ENCODE measurements at regions not wholly inside any gene's neighbourhood (a gene's known extent, or its start where the extent isn't known, plus 50 kb on each side); places are given as distances from the start of the nearest gene placed in this dataset.

DNA sequence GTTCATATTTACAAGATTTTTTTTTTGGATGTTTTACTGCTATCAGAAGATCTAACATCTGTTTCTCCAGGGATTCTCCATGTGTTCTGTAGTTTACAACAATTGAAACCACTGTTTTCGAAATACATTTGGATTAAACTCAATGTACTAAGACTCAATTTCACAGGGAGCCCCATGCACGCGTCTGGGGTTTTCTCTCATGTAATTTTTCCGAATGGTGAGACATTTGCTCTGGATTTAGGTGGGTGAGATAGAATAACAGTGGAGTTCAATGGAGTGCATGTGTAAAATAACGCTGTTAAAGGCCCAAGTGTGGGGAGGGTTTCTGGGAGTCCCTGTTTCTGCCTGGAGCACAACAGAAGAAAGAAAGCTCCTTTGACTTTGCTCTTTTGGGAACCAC, 330.3 kb downstream of the TSHZ3 start:
- POLR2A ChIA-PET = no interaction called here
- H3K4me3 Mint-ChIP-seq = no peak overlapping the region
- DNase-seq = no peak

DNA sequence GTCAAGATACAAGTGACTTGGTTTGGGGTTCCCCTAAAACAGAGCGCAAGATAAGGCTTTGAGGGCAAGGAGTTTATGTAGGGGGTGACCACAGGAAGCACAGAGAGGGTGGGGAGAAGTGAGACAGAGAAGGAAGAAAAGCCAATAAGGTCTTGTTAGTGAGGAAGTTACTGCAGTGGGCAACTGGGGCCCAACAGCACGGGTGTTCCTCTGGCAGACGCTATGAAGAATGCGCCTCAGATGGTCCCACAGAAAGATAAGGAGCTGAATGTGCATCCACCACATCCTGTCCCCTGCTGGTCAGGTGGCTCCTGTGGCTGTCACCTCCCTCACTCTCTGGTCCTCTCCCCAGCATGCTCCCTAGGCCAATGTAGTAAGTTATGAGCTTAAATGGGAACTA, 333.5 kb downstream of the TSHZ3 start:
- no peak overlapping the region for H3K27ac ChIP-seq (ENCODE audit: low read depth, low read length)
- ChIA-PET POLR2A (no interaction called here), CTCF (no interaction called here)
- Mint-ChIP-seq H3K27me3 (peaks cover 12 to 13% of the 10 kb centered on the region in 2 donors), H3K9me3 (peaks cover 0 to 3% (median 0%) of the 10 kb centered on the region in 5 donors), H3K4me3 (no peak overlapping the region), H3K4me1 (no peaks in the 10 kb centered on the region), H3K36me3 (no peaks in the 10 kb centered on the region), H3K27ac (no peak overlapping the region)
- no peaks in the 10 kb centered on the region for H3K9me3 ChIP-seq (ENCODE audit: low read length)
- H3K4me3 ChIP-seq (ENCODE audit: low read length) = no peak overlapping the region
- no peak for DNase-seq
- no peaks in the 10 kb centered on the region for H3K36me3 ChIP-seq (ENCODE audit: insufficient read depth, low read length)
- no peaks in the 10 kb centered on the region for H3K4me1 ChIP-seq (ENCODE audit: insufficient read depth, low read length)
- H3K27me3 ChIP-seq (ENCODE audit: insufficient read depth, low read length, poor library complexity, severe bottlenecking) = no peaks in the 10 kb centered on the region

More for the DNA sequence above, 330.3 kb downstream of the TSHZ3 start:
- no peaks in the 10 kb centered on the region for H3K9me3 Mint-ChIP-seq
- no peak overlapping the region for H3K4me3 ChIP-seq (ENCODE audit: low read length)
- H3K9me3 ChIP-seq (ENCODE audit: low read length) = no peaks in the 10 kb centered on the region
- CTCF ChIA-PET = no interaction called here
- no peak overlapping the region for H3K27ac Mint-ChIP-seq
- peaks cover 5 to 12% of the 10 kb centered on the region in 2 donors for H3K27me3 Mint-ChIP-seq
- no peaks in the 10 kb centered on the region for H3K36me3 ChIP-seq (ENCODE audit: insufficient read depth, low read length)
- H3K27ac ChIP-seq (ENCODE audit: low read depth, low read length) = no peak overlapping the region
- no peaks in the 10 kb centered on the region for H3K36me3 Mint-ChIP-seq
- no peaks in the 10 kb centered on the region for H3K4me1 ChIP-seq (ENCODE audit: insufficient read depth, low read length)
- no peaks in the 10 kb centered on the region for H3K27me3 ChIP-seq (ENCODE audit: insufficient read depth, low read length, poor library complexity, severe bottlenecking)
- H3K4me1 Mint-ChIP-seq = no peaks in the 10 kb centered on the region

GRCh38 chr19:31014668-31015067, 334.6 kb downstream of the TSHZ3 start:
- Mint-ChIP-seq H3K36me3 (no peaks in the 10 kb centered on the region), H3K27ac (no peak overlapping the region), H3K4me1 (no peaks in the 10 kb centered on the region), H3K4me3 (no peak overlapping the region), H3K27me3 (peaks cover 13 to 14% of the 10 kb centered on the region in 2 donors), H3K9me3 (peaks cover 0 to 3% (median 0%) of the 10 kb centered on the region in 5 donors)
- H3K27ac ChIP-seq (ENCODE audit: low read depth, low read length) = no peak overlapping the region
- DNase-seq = no peak
- no peaks in the 10 kb centered on the region for H3K27me3 ChIP-seq (ENCODE audit: insufficient read depth, low read length, poor library complexity, severe bottlenecking)
- no peaks in the 10 kb centered on the region for H3K4me1 ChIP-seq (ENCODE audit: insufficient read depth, low read length)
- no peaks in the 10 kb centered on the region for H3K36me3 ChIP-seq (ENCODE audit: insufficient read depth, low read length)
- ChIA-PET POLR2A (no interaction called here), CTCF (no interaction called here)
- no peak overlapping the region for H3K4me3 ChIP-seq (ENCODE audit: low read length)
- H3K9me3 ChIP-seq (ENCODE audit: low read length) = no peaks in the 10 kb centered on the region

- H3K9me3 Mint-ChIP-seq = peaks cover 0 to 3% (median 0%) of the 10 kb centered on the region in 5 donors
- H3K27me3 Mint-ChIP-seq = peaks cover 15 to 16% of the 10 kb centered on the region in 2 donors
- no peak for DNase-seq
- POLR2A ChIA-PET = no interaction called here
- CTCF ChIA-PET = no interaction called here
- H3K27ac ChIP-seq (ENCODE audit: low read depth, low read length) = no peak overlapping the region
- no peaks in the 10 kb centered on the region for H3K9me3 ChIP-seq (ENCODE audit: low read length)
- no peak overlapping the region for H3K4me3 Mint-ChIP-seq
- no peaks in the 10 kb centered on the region for H3K4me1 ChIP-seq (ENCODE audit: insufficient read depth, low read length)
- no peak overlapping the region for H3K4me3 ChIP-seq (ENCODE audit: low read length)
- H3K36me3 ChIP-seq (ENCODE audit: insufficient read depth, low read length) = no peaks in the 10 kb centered on the region
- no peaks in the 10 kb centered on the region for H3K36me3 Mint-ChIP-seq
- no peaks in the 10 kb centered on the region for H3K4me1 Mint-ChIP-seq
- H3K27ac Mint-ChIP-seq = no peak overlapping the region
- no peaks in the 10 kb centered on the region for H3K27me3 ChIP-seq (ENCODE audit: insufficient read depth, low read length, poor library complexity, severe bottlenecking)
Observed at GRCh38 chr19:31013384-31014020, 335.7 kb downstream of the TSHZ3 start.

GRCh38 chr19:31002518-31003244, 346.6 kb downstream of the TSHZ3 start:
- no peak for DNase-seq
- Mint-ChIP-seq H3K36me3 (no peaks in the 10 kb centered on the region), H3K27ac (no peak overlapping the region), H3K4me1 (no peaks in the 10 kb centered on the region), H3K9me3 (peaks cover 0 to 4% (median 0%) of the 10 kb centered on the region in 5 donors), H3K4me3 (no peak overlapping the region), H3K27me3 (peaks cover 7 to 9% of the 10 kb centered on the region in 2 donors)
- no peaks in the 10 kb centered on the region for H3K9me3 ChIP-seq (ENCODE audit: low read length)
- ChIA-PET CTCF (no interaction called here), POLR2A (no interaction called here)
- no peak overlapping the region for H3K27ac ChIP-seq (ENCODE audit: low read depth, low read length)
- H3K4me1 ChIP-seq (ENCODE audit: insufficient read depth, low read length) = no peaks in the 10 kb centered on the region
- H3K27me3 ChIP-seq (ENCODE audit: insufficient read depth, low read length, poor library complexity, severe bottlenecking) = no peaks in the 10 kb centered on the region
- H3K4me3 ChIP-seq (ENCODE audit: low read length) = no peak overlapping the region
- no peaks in the 10 kb centered on the region for H3K36me3 ChIP-seq (ENCODE audit: insufficient read depth, low read length)

- CTCF ChIA-PET = no interaction called here
- Mint-ChIP-seq H3K27me3 (peaks cover 8 to 9% of the 10 kb centered on the region in 2 donors), H3K36me3 (no peaks in the 10 kb centered on the region), H3K9me3 (peaks cover 0 to 4% (median 0%) of the 10 kb centered on the region in 5 donors), H3K4me3 (no peak overlapping the region), H3K27ac (peak overlapping the region in 1 of 8 donors; percentile 81), H3K4me1 (no peaks in the 10 kb centered on the region)
- POLR2A ChIA-PET = no interaction called here
- H3K27ac ChIP-seq (ENCODE audit: low read depth, low read length) = no peak overlapping the region
- H3K27me3 ChIP-seq (ENCODE audit: insufficient read depth, low read length, poor library complexity, severe bottlenecking) = no peaks in the 10 kb centered on the region
- H3K4me1 ChIP-seq (ENCODE audit: insufficient read depth, low read length) = no peaks in the 10 kb centered on the region
- no peaks in the 10 kb centered on the region for H3K9me3 ChIP-seq (ENCODE audit: low read length)
- no peak for DNase-seq
- H3K36me3 ChIP-seq (ENCODE audit: insufficient read depth, low read length) = no peaks in the 10 kb centered on the region
- no peak overlapping the region for H3K4me3 ChIP-seq (ENCODE audit: low read length)
Observed at GRCh38 chr19:31001991-31002390, 347.2 kb downstream of the TSHZ3 start.

GRCh38 chr19:31000913-31001312, 348.3 kb downstream of the TSHZ3 start:
- Mint-ChIP-seq H3K27me3 (peaks cover 9 to 10% of the 10 kb centered on the region in 2 donors), H3K9me3 (peaks cover 0 to 4% (median 0%) of the 10 kb centered on the region in 5 donors), H3K27ac (no peak overlapping the region), H3K36me3 (no peaks in the 10 kb centered on the region), H3K4me3 (no peak overlapping the region), H3K4me1 (no peaks in the 10 kb centered on the region)
- POLR2A ChIA-PET = no interaction called here
- Histone ChIP-seq H3K4me1 (ENCODE audit: insufficient read depth, low read length) (no peaks in the 10 kb centered on the region), H3K36me3 (ENCODE audit: insufficient read depth, low read length) (no peaks in the 10 kb centered on the region), H3K4me3 (ENCODE audit: low read length) (no peak overlapping the region), H3K27ac (ENCODE audit: low read depth, low read length) (no peak overlapping the region), H3K9me3 (ENCODE audit: low read length) (no peaks in the 10 kb centered on the region), H3K27me3 (ENCODE audit: insufficient read depth, low read length, poor library complexity, severe bottlenecking) (no peaks in the 10 kb centered on the region)
- CTCF ChIA-PET = no interaction called here
- no peak for DNase-seq

DNA sequence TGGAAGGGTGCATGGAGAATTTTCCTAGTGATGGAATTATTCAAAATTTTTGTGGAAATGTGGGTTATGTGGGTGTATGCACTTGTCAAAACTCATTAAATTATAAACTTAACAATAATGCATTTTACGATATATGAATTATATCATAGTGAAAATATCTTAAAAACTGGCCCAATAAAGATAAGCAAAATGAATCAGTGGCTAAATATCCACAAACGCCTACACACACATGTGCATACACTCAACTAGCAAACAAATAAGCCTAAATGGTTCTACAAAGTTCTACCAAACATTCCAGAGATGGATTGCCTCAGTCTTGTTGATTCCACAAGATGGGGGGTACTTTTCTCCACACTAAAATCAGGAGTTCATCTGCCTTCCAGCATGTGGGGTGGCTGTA, 349.5 kb downstream of the TSHZ3 start:
- peaks cover 9 to 10% of the 10 kb centered on the region in 2 donors for H3K27me3 Mint-ChIP-seq
- no peak overlapping the region for H3K27ac Mint-ChIP-seq
- no peaks in the 10 kb centered on the region for H3K36me3 Mint-ChIP-seq
- ChIA-PET CTCF (no interaction called here), POLR2A (no interaction called here)
- H3K4me3 Mint-ChIP-seq = no peak overlapping the region
- H3K27ac ChIP-seq (ENCODE audit: low read depth, low read length) = no peak overlapping the region
- no peaks in the 10 kb centered on the region for H3K9me3 Mint-ChIP-seq
- H3K4me1 Mint-ChIP-seq = no peaks in the 10 kb centered on the region
- no peaks in the 10 kb centered on the region for H3K4me1 ChIP-seq (ENCODE audit: insufficient read depth, low read length)
- DNase-seq = no peak
- no peak overlapping the region for H3K4me3 ChIP-seq (ENCODE audit: low read length)
- no peaks in the 10 kb centered on the region for H3K36me3 ChIP-seq (ENCODE audit: insufficient read depth, low read length)
- no peaks in the 10 kb centered on the region for H3K9me3 ChIP-seq (ENCODE audit: low read length)
- H3K27me3 ChIP-seq (ENCODE audit: insufficient read depth, low read length, poor library complexity, severe bottlenecking) = no peaks in the 10 kb centered on the region

Measured in CD8-positive, alpha-beta memory T cell (primary cell).